HCT116 (cell line): ENCODE measurements at regions not wholly inside any gene's neighbourhood (a gene's known extent, or its start where the extent isn't known, plus 50 kb on each side); places are given as distances from the start of the nearest gene placed in this dataset.

Experiments used
- ATAC-seq: fragments of 200-7000 bp; cut with Tn5 transposase; 2 replicates; pipeline ENCODE4 v1.9.1; 2020; ENCODE audit warnings: mild to moderate bottlenecking, moderate library complexity
- BruUV-seq: library from RNA; stranded (reverse); fragments of 400-500 nt; replicated peaks from 2 replicates; lab custom pipeline; 2021; lab: Mats Ljungman, UMichigan
- CTCF ChIA-PET: fragments of 300-600 bp; sonication (Branson Sonifier 250); formaldehyde crosslinking; loops from one replicate; lab custom pipeline; 2021; ENCODE audit warnings: antibody characterized with exemption; lab: Charles Lee
- POLR2A ChIA-PET: fragments of 300-600, 350-600 bp; sonication (Branson Sonifier 250); formaldehyde crosslinking; loops from one replicate; lab custom pipeline; 2021; ENCODE audit warnings: antibody characterized with exemption; lab: Charles Lee
- RAD21 ChIA-PET, 2 experiments: fragments of 300-600 bp; sonication (Branson Sonifier 250); formaldehyde crosslinking; loops; one replicate each; lab custom pipeline; 2023; ENCODE audit warnings: low total read pairs in 2 of 2; ENCODE audit not compliant: uncharacterized antibody in 2 of 2, unreplicated experiment in 2 of 2, low non-redundant PET in 1 of 2; lab: Charles Lee
- DNase-seq: peaks from one replicate; pipeline ENCODE4 v3.0.0-alpha.2; 2010; ENCODE audit warnings: low read depth, low spot score
- H2AFZ ChIP-seq: fragments of 200-600 bp; shearing (Covaris generic), sonication (generic); 2 replicates; pipeline ENCODE4 v1.6.1; 2017; ENCODE audit warnings: low read depth, mixed run types, mixed read lengths, antibody characterized with exemption, low read length; ENCODE audit not compliant: poor library complexity, severe bottlenecking
- H3K27ac ChIP-seq: 2 replicates; pipeline ENCODE4 v1.5.1; 2012; ENCODE audit warnings: low read depth, low read length
- H3K27me3 ChIP-seq: fragments of 200-600 bp; sonication (generic); 2 replicates; pipeline ENCODE4 v1.6.1; 2016; ENCODE audit warnings: mixed run types, low read length, mixed read lengths; ENCODE audit not compliant: insufficient read depth
- H3K36me3 ChIP-seq, 2 experiments: fragments of 200-500 bp in 1 of 2; fragments of 200-600 bp in 1 of 2; sonication (Bioruptor generic) in 1 of 2; sonication (generic) in 1 of 2; 2 replicates each; pipeline versions ENCODE4 v1.5.1 to v1.6.1; 2014 to 2016; ENCODE audit warnings: low read length in 2 of 2, inconsistent platforms in 1 of 2, mixed read lengths in 1 of 2, mixed run types in 1 of 2; ENCODE audit not compliant: insufficient read depth in 2 of 2, control insufficient read depth in 1 of 2
- H3K4me1 ChIP-seq, 2 experiments: fragments of 200-600 bp in 1 of 2; sonication (generic) in 1 of 2; 2 replicates each; pipeline versions ENCODE4 v1.5.1 to v1.6.1; 2012 to 2017; ENCODE audit warnings: low read length in 2 of 2, inconsistent platforms in 1 of 2, mild to moderate bottlenecking in 1 of 2, mixed read lengths in 1 of 2, mixed run types in 1 of 2, moderate library complexity in 1 of 2; ENCODE audit not compliant: insufficient read depth in 2 of 2, control insufficient read depth in 1 of 2
- H3K4me2 ChIP-seq: fragments of 200-600 bp; sonication (generic); 2 replicates; pipeline ENCODE4 v1.6.1; 2017; ENCODE audit warnings: mixed run types, low read length, mixed read lengths
- H3K4me3 ChIP-seq, 2 experiments: fragments of 200-600 bp in 1 of 2; sonication (generic) in 1 of 2; replicated peaks in 1 of 2; 2 replicates each; pipeline ENCODE4 v1.5.1; 2011 to 2016; ENCODE audit warnings: low read length in 2 of 2, control low read depth in 1 of 2, low read depth in 1 of 2, mild to moderate bottlenecking in 1 of 2, mixed read lengths in 1 of 2, mixed run types in 1 of 2
- H3K79me2 ChIP-seq: fragments of 200-600 bp; sonication (generic); 2 replicates; pipeline ENCODE4 v1.6.1; 2017; ENCODE audit warnings: mild to moderate bottlenecking, mixed run types, low read length, moderate library complexity, mixed read lengths; ENCODE audit not compliant: insufficient read depth
- H3K9ac ChIP-seq: fragments of 200-600 bp; sonication (generic); 2 replicates; pipeline ENCODE4 v1.6.1; 2016; ENCODE audit warnings: low read length, mixed read lengths
- H3K9me2 ChIP-seq: fragments of 200-600 bp; sonication (generic), shearing (Covaris generic); 2 replicates; pipeline ENCODE4 v1.6.1; 2017; ENCODE audit warnings: mixed run types, mild to moderate bottlenecking, moderate library complexity; ENCODE audit not compliant: insufficient read depth
- H3K9me3 ChIP-seq, 2 experiments: fragments of 200-500 bp in 1 of 2; fragments of 200-600 bp in 1 of 2; sonication (Bioruptor generic) in 1 of 2; sonication (generic) in 1 of 2; 2 replicates each; pipeline ENCODE4 v1.6.1; 2014 to 2017; ENCODE audit warnings: low read length in 2 of 2, mixed read lengths in 2 of 2, inconsistent platforms in 1 of 2, low read depth in 1 of 2, mild to moderate bottlenecking in 1 of 2, mixed run types in 1 of 2, moderate library complexity in 1 of 2; ENCODE audit not compliant: control insufficient read depth in 1 of 2, insufficient read depth in 1 of 2
- H4K20me1 ChIP-seq: fragments of 200-600 bp; sonication (generic), shearing (Covaris generic); 2 replicates; pipeline ENCODE4 v1.6.1; 2017; ENCODE audit warnings: mixed run types, mild to moderate bottlenecking, moderate library complexity; ENCODE audit not compliant: insufficient read depth
- ATF3 ChIP-seq: IDR thresholded peaks from 2 replicates; pipeline ENCODE4 v1.6.1; 2012
- CBX3 ChIP-seq: IDR thresholded peaks from 2 replicates; pipeline ENCODE4 v1.6.1; 2012; ENCODE audit warnings: low read depth
- CEBPB ChIP-seq: IDR thresholded peaks from 2 replicates; pipeline ENCODE4 v1.6.1; 2012; ENCODE audit warnings: low read depth
- EGR1 ChIP-seq: IDR thresholded peaks from 2 replicates; pipeline ENCODE4 v1.6.1; 2012; ENCODE audit warnings: low read depth
- EZH2 ChIP-seq: fragments of 200-600 bp; sonication (generic); IDR thresholded peaks from 2 replicates; pipeline ENCODE4 v1.6.1; 2017; ENCODE audit warnings: antibody characterized with exemption, mixed run types
- EZH2phosphoT487 ChIP-seq: fragments of 200-600 bp; IDR thresholded peaks from 2 replicates; pipeline ENCODE4 v1.6.1; 2018; ENCODE audit warnings: antibody characterized with exemption, borderline replicate concordance
- FOSL1 ChIP-seq: IDR thresholded peaks from 2 replicates; pipeline ENCODE4 v1.6.1; 2012; ENCODE audit warnings: low read depth
- JUND ChIP-seq: IDR thresholded peaks from 2 replicates; pipeline ENCODE4 v1.6.1; 2012
- MAX ChIP-seq: IDR thresholded peaks from 2 replicates; pipeline ENCODE4 v1.6.1; 2012
- POLR2A ChIP-seq: IDR thresholded peaks from 2 replicates; pipeline ENCODE4 v1.7.0; 2011; ENCODE audit warnings: borderline replicate concordance; ENCODE audit not compliant: insufficient read depth, insufficient read length; ENCODE audit errors: extremely low read depth
- POLR2AphosphoS5 ChIP-seq: IDR thresholded peaks from 2 replicates; pipeline ENCODE4 v1.6.1; 2011; ENCODE audit warnings: mild to moderate bottlenecking, low read depth, low read length, moderate library complexity
- RAD21 ChIP-seq: IDR thresholded peaks from 2 replicates; pipeline ENCODE4 v1.6.1; 2012; ENCODE audit warnings: low read depth, mild to moderate bottlenecking
- SIN3A ChIP-seq: IDR thresholded peaks from 2 replicates; pipeline ENCODE4 v1.6.1; 2012; ENCODE audit warnings: low read depth
- YY1 ChIP-seq: IDR thresholded peaks from 2 replicates; pipeline ENCODE4 v1.6.1; 2011; ENCODE audit warnings: low read length, low read depth, moderate library complexity, mild to moderate bottlenecking; ENCODE audit not compliant: insufficient replicate concordance; ENCODE audit errors: extremely low read depth
- ZFX ChIP-seq: fragments of 450-650 bp; IDR thresholded peaks from 2 replicates; pipeline ENCODE4 v1.6.1; 2017
- ZNF274 ChIP-seq: fragments of 200-500 bp; sonication (Bioruptor generic); IDR thresholded peaks from 2 replicates; pipeline ENCODE4 v1.6.1; 2014; ENCODE audit warnings: mild to moderate bottlenecking, low read depth, low read length, inconsistent platforms
- intact Hi-C: fragments of 100-400 bp; cut with micrococcal nuclease; formaldehyde crosslinking; loops from 2 replicates; pipeline ENCODE4 v1.10.0; 2022
- TF ChIP-seq, protein P1 (sequence below), 3 experiments: fragments of 200-600 bp in 1 of 3; sonication (generic) in 1 of 3; IDR thresholded peaks in 2 of 3; conservative IDR thresholded peaks in 1 of 3; 2 replicates each; pipeline ENCODE4 v1.5.1; 2012 to 2017; ENCODE audit warnings: low read depth in 2 of 3, low read length in 2 of 3, antibody characterized with exemption in 1 of 3, borderline replicate concordance in 1 of 3, control low read depth in 1 of 3, mild to moderate bottlenecking in 1 of 3, mixed read lengths in 1 of 3, mixed run types in 1 of 3, moderate library complexity in 1 of 3; ENCODE audit not compliant: insufficient read depth in 1 of 3
- TF ChIP-seq, protein P2 (sequence below): IDR thresholded peaks from 2 replicates; pipeline ENCODE4 v1.6.1; 2012; ENCODE audit warnings: low read depth

GRCh38 chr15:97884513-97885131 lies 75.9 kb upstream of the ARRDC4 start (continued):
- no peak for TF ChIP-seq POLR2AphosphoS5

DNA sequence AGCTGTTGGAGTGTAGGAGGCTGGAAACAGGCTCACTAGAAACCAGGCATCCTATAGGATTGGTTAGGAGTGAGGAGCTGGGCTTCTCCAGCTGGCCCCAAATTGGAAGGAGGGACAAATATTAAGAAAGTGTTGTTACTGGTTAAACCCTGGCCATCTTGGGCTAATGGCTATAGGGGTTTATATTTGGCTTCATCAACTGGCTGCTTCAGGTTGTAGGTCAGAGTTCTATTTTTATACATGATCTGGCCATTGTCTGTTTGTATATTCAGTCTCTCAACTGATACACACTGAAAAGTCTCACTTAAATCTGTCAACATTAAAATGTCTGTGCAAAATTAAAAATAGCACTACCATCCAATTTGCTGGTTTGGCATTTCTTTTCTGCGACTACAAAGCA lies 70.2 kb upstream of the ARRDC4 start:
- Histone ChIP-seq H3K4me3 (no peak overlapping the region), H3K27ac (no peak overlapping the region), H3K9me3 (no peaks in the 10 kb centered on the region), H3K4me2 (no peak overlapping the region), H3K4me1 (no peaks in the 10 kb centered on the region), H3K36me3 (no peaks in the 10 kb centered on the region), H3K27me3 (peaks cover 7% of the 10 kb centered on the region; the same call in 1 of the 2 replicates), H3K9ac (no peak overlapping the region), H3K79me2 (no peaks in the 10 kb centered on the region), H4K20me1 (no peaks in the 10 kb centered on the region), H3K9me2 (no peaks in the 10 kb centered on the region), H2AFZ (no peak overlapping the region)
- intact Hi-C loops: no loop called here
- ChIA-PET POLR2A (no interaction called here), RAD21 (no interaction called here), CTCF (no interaction called here)
- no peak for TF ChIP-seq CEBPB
- TF ChIP-seq, protein P1, sequence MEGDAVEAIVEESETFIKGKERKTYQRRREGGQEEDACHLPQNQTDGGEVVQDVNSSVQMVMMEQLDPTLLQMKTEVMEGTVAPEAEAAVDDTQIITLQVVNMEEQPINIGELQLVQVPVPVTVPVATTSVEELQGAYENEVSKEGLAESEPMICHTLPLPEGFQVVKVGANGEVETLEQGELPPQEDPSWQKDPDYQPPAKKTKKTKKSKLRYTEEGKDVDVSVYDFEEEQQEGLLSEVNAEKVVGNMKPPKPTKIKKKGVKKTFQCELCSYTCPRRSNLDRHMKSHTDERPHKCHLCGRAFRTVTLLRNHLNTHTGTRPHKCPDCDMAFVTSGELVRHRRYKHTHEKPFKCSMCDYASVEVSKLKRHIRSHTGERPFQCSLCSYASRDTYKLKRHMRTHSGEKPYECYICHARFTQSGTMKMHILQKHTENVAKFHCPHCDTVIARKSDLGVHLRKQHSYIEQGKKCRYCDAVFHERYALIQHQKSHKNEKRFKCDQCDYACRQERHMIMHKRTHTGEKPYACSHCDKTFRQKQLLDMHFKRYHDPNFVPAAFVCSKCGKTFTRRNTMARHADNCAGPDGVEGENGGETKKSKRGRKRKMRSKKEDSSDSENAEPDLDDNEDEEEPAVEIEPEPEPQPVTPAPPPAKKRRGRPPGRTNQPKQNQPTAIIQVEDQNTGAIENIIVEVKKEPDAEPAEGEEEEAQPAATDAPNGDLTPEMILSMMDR (IDR thresholded peaks at IDR 0.05 in 2 of 3, conservative IDR thresholded peaks at IDR 0.05 in 1 of 3; ENCODE audit: borderline replicate concordance in 1 of 3, insufficient read depth in 1 of 3, low read depth in 2 of 3, low read length in 2 of 3): no peak
- no peak for TF ChIP-seq FOSL1
- no peak for TF ChIP-seq POLR2A
- TF ChIP-seq, protein P2, sequence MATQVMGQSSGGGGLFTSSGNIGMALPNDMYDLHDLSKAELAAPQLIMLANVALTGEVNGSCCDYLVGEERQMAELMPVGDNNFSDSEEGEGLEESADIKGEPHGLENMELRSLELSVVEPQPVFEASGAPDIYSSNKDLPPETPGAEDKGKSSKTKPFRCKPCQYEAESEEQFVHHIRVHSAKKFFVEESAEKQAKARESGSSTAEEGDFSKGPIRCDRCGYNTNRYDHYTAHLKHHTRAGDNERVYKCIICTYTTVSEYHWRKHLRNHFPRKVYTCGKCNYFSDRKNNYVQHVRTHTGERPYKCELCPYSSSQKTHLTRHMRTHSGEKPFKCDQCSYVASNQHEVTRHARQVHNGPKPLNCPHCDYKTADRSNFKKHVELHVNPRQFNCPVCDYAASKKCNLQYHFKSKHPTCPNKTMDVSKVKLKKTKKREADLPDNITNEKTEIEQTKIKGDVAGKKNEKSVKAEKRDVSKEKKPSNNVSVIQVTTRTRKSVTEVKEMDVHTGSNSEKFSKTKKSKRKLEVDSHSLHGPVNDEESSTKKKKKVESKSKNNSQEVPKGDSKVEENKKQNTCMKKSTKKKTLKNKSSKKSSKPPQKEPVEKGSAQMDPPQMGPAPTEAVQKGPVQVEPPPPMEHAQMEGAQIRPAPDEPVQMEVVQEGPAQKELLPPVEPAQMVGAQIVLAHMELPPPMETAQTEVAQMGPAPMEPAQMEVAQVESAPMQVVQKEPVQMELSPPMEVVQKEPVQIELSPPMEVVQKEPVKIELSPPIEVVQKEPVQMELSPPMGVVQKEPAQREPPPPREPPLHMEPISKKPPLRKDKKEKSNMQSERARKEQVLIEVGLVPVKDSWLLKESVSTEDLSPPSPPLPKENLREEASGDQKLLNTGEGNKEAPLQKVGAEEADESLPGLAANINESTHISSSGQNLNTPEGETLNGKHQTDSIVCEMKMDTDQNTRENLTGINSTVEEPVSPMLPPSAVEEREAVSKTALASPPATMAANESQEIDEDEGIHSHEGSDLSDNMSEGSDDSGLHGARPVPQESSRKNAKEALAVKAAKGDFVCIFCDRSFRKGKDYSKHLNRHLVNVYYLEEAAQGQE: no peak
- TF ChIP-seq MAX: no peak
- no peak for TF ChIP-seq ZNF274
- no peak for TF ChIP-seq ATF3
- TF ChIP-seq YY1: no peak
- TF ChIP-seq JUND: no peak
- no peak for TF ChIP-seq ZFX
- no peak for TF ChIP-seq RAD21
- no peak for TF ChIP-seq EGR1
- no peak for TF ChIP-seq CBX3
- TF ChIP-seq SIN3A: no peak
- TF ChIP-seq EZH2phosphoT487: no peak
- TF ChIP-seq POLR2AphosphoS5: no peak
- TF ChIP-seq EZH2: no peak
- DNase-seq (no peak), ATAC-seq (no peak)
- no TSS peak for BruUV-seq
